H9 (cell line): ENCODE measurements at regions not wholly inside any gene's neighbourhood (a gene's known extent, or its start where the extent isn't known, plus 50 kb on each side); places are given as distances from the start of the nearest gene placed in this dataset.

Source experiments
- DNase-seq: peaks from one replicate; pipeline ENCODE4 v3.0.0-alpha.2; 2017
- H2AFZ ChIP-seq: one replicate; pipeline ENCODE4 v1.6.1; 2013; ENCODE audit warnings: mild to moderate bottlenecking, low read length, control low read depth, moderate library complexity
- H2AK5ac ChIP-seq: 2 replicates; pipeline ENCODE4 v1.6.1; 2013; ENCODE audit warnings: low read length, control low read depth, mixed read lengths; ENCODE audit not compliant: insufficient read length
- H2BK120ac ChIP-seq: one replicate; pipeline ENCODE4 v1.6.1; 2013; ENCODE audit warnings: low read depth, mild to moderate bottlenecking, low read length, control low read depth, inconsistent platforms; ENCODE audit not compliant: poor library complexity, severe bottlenecking
- H2BK12ac ChIP-seq: 2 replicates; pipeline ENCODE4 v1.6.1; 2013; ENCODE audit warnings: low read length, control low read depth, mixed read lengths, low read depth; ENCODE audit not compliant: insufficient read length
- H2BK15ac ChIP-seq: 2 replicates; pipeline ENCODE4 v1.6.1; 2013; ENCODE audit warnings: low read depth, low read length, control low read depth
- H2BK20ac ChIP-seq: one replicate; pipeline ENCODE4 v1.6.1; 2013; ENCODE audit warnings: low read depth, mild to moderate bottlenecking, low read length, control low read depth, inconsistent platforms; ENCODE audit not compliant: poor library complexity, severe bottlenecking
- H2BK5ac ChIP-seq: 2 replicates; pipeline ENCODE4 v1.6.1; 2013; ENCODE audit warnings: low read length, control low read depth, mixed read lengths; ENCODE audit not compliant: insufficient read length
- H3K14ac ChIP-seq: 2 replicates; pipeline ENCODE4 v1.6.1; 2013; ENCODE audit warnings: low read length, control low read depth; ENCODE audit not compliant: insufficient read depth
- H3K18ac ChIP-seq: 2 replicates; pipeline ENCODE4 v1.6.1; 2013; ENCODE audit warnings: low read depth, mild to moderate bottlenecking, mixed read lengths, low read length, control low read depth; ENCODE audit not compliant: insufficient read length
- H3K23ac ChIP-seq: 2 replicates; pipeline ENCODE4 v1.6.1; 2013; ENCODE audit warnings: low read length, control low read depth, mixed read lengths, low read depth; ENCODE audit not compliant: insufficient read length
- H3K23me2 ChIP-seq: 2 replicates; pipeline ENCODE4 v1.6.1; 2013; ENCODE audit warnings: low read depth, mild to moderate bottlenecking, mixed read lengths, low read length, control low read depth; ENCODE audit not compliant: insufficient read length, poor library complexity, severe bottlenecking
- H3K27ac ChIP-seq: 2 replicates; pipeline ENCODE4 v1.5.1; 2013; ENCODE audit warnings: low read length, control low read depth, mixed read lengths, low read depth; ENCODE audit not compliant: insufficient read length
- H3K27me3 ChIP-seq: 2 replicates; pipeline ENCODE4 v1.6.1; 2013; ENCODE audit warnings: low read length, control low read depth, inconsistent platforms; ENCODE audit not compliant: insufficient read depth
- H3K4ac ChIP-seq: 2 replicates; pipeline ENCODE4 v1.6.1; 2013; ENCODE audit warnings: low read depth, mild to moderate bottlenecking, control low read depth, inconsistent platforms, low read length, moderate library complexity
- H3K4me1 ChIP-seq: 2 replicates; pipeline ENCODE4 v1.6.1; 2013; ENCODE audit warnings: low read length, control low read depth, inconsistent platforms; ENCODE audit not compliant: insufficient read depth
- H3K4me2 ChIP-seq: 2 replicates; pipeline ENCODE4 v1.6.1; 2013; ENCODE audit warnings: low read length, control low read depth, mixed read lengths; ENCODE audit not compliant: insufficient read length, insufficient read depth
- H3K56ac ChIP-seq: 2 replicates; pipeline ENCODE4 v1.6.1; 2013; ENCODE audit warnings: low read depth, mild to moderate bottlenecking, mixed read lengths, low read length, control low read depth; ENCODE audit not compliant: insufficient read length
- H3K79me1 ChIP-seq: 2 replicates; pipeline ENCODE4 v1.6.1; 2013; ENCODE audit warnings: low read depth, mild to moderate bottlenecking, moderate library complexity, low read length, control low read depth, inconsistent platforms; ENCODE audit not compliant: insufficient read depth, poor library complexity, severe bottlenecking
- H3K79me2 ChIP-seq: 2 replicates; pipeline ENCODE4 v1.6.1; 2013; ENCODE audit warnings: low read length, control low read depth, inconsistent platforms; ENCODE audit not compliant: insufficient read depth
- H3K9ac ChIP-seq: 2 replicates; pipeline ENCODE4 v1.6.1; 2013; ENCODE audit warnings: low read length, control low read depth, mixed read lengths; ENCODE audit not compliant: insufficient read length; ENCODE audit errors: extremely low read depth
- H3K9me3 ChIP-seq: one replicate; pipeline ENCODE4 v1.6.1; 2013; ENCODE audit warnings: low read depth, low read length, inconsistent platforms; ENCODE audit not compliant: control insufficient read depth
- H3T11ph ChIP-seq: one replicate; pipeline ENCODE4 v1.6.1; 2013; ENCODE audit warnings: mild to moderate bottlenecking, low read length, control low read depth, inconsistent platforms
- H4K20me1 ChIP-seq: one replicate; pipeline ENCODE4 v1.6.1; 2013; ENCODE audit not compliant: control insufficient read depth, insufficient read length, insufficient read depth
- H4K5ac ChIP-seq: 2 replicates; pipeline ENCODE4 v1.6.1; 2013; ENCODE audit warnings: low read depth, mild to moderate bottlenecking, mixed read lengths, low read length, control low read depth; ENCODE audit not compliant: insufficient read length
- H4K8ac ChIP-seq: replicated peaks from 2 replicates; pipeline ENCODE4 v1.6.1; 2013; ENCODE audit warnings: low read length, control low read depth, mixed read lengths, low read depth; ENCODE audit not compliant: insufficient read length
- H4K91ac ChIP-seq: 2 replicates; pipeline ENCODE4 v1.6.1; 2013; ENCODE audit warnings: low read depth, mild to moderate bottlenecking, moderate library complexity, mixed read lengths, low read length, control low read depth; ENCODE audit not compliant: insufficient read length
- H3K27ac Mint-ChIP-seq, 3 experiments: 2 replicates in 2 of 3; 3 replicates in 1 of 3; pipeline ENCODE4 v1.8.0; 2020 to 2021; ENCODE audit warnings: mixed read lengths in 3 of 3, mild to moderate bottlenecking in 1 of 3, moderate library complexity in 1 of 3
- H3K27me3 Mint-ChIP-seq: 2 replicates; pipeline ENCODE4 v1.8.0; 2021; ENCODE audit warnings: low read depth, mild to moderate bottlenecking, moderate library complexity, mixed read lengths
- H3K36me3 Mint-ChIP-seq, 3 experiments: 2 replicates in 2 of 3; 3 replicates in 1 of 3; pipeline ENCODE4 v1.8.0; 2020 to 2021; ENCODE audit warnings: low read depth in 3 of 3, mixed read lengths in 3 of 3; ENCODE audit not compliant: insufficient read depth in 1 of 3
- H3K4me1 Mint-ChIP-seq, 2 experiments: 2 replicates each; pipeline ENCODE4 v1.8.0; 2020; ENCODE audit warnings: mixed read lengths in 2 of 2
- H3K4me3 Mint-ChIP-seq, 2 experiments: 2 replicates in 1 of 2; 3 replicates in 1 of 2; pipeline ENCODE4 v1.8.0; 2020 to 2021; ENCODE audit warnings: mild to moderate bottlenecking in 2 of 2, mixed read lengths in 2 of 2, moderate library complexity in 1 of 2
- H3K9me3 Mint-ChIP-seq, 2 experiments: 2 replicates in 1 of 2; 3 replicates in 1 of 2; pipeline ENCODE4 v1.8.0; 2020; ENCODE audit warnings: mild to moderate bottlenecking in 2 of 2, mixed read lengths in 2 of 2, moderate library complexity in 1 of 2
- WGBS: extraction: QIAGEN DNeasy Blood & Tissue Kit; methylation state at CpG from one replicate; pipeline ENCODE4 v1.1.7; 2013; ENCODE audit warnings: missing lambda C conversion rate, low lambda C conversion rate, mixed read lengths; ENCODE audit not compliant: insufficient read length; ENCODE audit errors: extremely low coverage; 5-methylcytosine and 5-hydroxymethylcytosine counted together
- TF ChIP-seq, protein P1 (sequence below): fragments of 200-600 bp; sonication (generic); conservative IDR thresholded peaks from 3 replicates; pipeline ENCODE4 v1.8.0; 2021; ENCODE audit warnings: antibody characterized with exemption, mild to moderate bottlenecking

DNA sequence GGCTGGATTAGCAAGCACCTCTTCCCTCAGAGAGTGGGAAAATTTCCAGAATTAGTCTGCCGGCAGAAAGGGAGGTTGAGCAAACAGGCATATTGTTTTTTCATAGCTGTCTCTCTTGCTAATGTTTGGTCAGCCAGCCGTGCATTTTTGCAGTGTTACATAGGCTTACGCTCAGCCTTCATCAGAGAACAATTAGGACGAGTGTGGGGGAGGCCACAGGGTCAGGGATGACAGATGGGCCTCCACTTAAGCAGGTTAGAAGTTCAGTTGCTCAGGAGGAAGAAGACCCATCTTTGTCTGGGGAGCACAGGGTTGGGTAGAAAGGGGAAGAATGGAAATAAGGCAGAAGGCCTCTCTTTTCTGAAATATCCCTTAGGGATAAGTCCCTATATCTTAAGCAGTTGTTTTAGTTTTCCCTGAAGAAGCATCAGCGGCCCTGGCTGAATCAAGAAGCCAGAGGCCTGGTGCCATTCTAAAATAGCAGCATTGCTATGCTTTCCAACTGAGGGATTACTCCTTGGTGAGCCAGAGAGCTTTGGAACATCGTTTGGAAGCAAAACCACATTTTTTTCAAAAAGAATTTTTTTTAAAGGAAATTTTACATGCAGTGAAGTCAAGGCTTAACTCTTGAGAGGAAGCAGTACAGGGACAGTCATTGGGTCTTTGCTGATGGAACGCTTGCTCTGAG, 118.8 kb downstream of the SMIM20 start:
- Histone ChIP-seq H4K5ac (no peak overlapping the region), H3K4ac (no peak overlapping the region), H2AFZ (no peak overlapping the region), H2BK5ac (no peak overlapping the region), H4K91ac (no peak overlapping the region), H4K20me1 (no peaks in the 10 kb centered on the region), H3K14ac (no peak overlapping the region), H3K4me1 (peaks cover 3% of the 10 kb centered on the region), H3K79me2 (no peaks in the 10 kb centered on the region), H3T11ph (no peak overlapping the region), H2BK15ac (no peak overlapping the region), H3K79me1 (no peaks in the 10 kb centered on the region), H2BK120ac (no peak overlapping the region), H3K4me2 (no peak overlapping the region), H2BK12ac (no peak overlapping the region), H3K56ac (no peak overlapping the region), H2BK20ac (no peak overlapping the region), H3K27ac (no peak overlapping the region), H3K23me2 (peaks cover 19% of the 10 kb centered on the region), H3K23ac (no peak overlapping the region), H3K27me3 (no peaks in the 10 kb centered on the region), H2AK5ac (peak overlapping the region; percentile 9), H3K18ac (no peak overlapping the region), H3K9me3 (no peaks in the 10 kb centered on the region), H3K9ac (no peak overlapping the region), H4K8ac (no peak overlapping the region)
- no peak overlapping the region for H3K4me3 Mint-ChIP-seq
- WGBS, result no CpG with 5 or more reads among the region's 7 CpGs
- H3K27ac Mint-ChIP-seq, result 0 out of 7 replicates have a peak overlapping the region, but pooled peaks of 1 of the 3 experiments have one; percentile 11
- peaks cover 3 to 12% (median 9%) of the 10 kb centered on the region in 3 experiments; a peak in 6 of 7 replicates for H3K36me3 Mint-ChIP-seq
- TF ChIP-seq, protein P1, sequence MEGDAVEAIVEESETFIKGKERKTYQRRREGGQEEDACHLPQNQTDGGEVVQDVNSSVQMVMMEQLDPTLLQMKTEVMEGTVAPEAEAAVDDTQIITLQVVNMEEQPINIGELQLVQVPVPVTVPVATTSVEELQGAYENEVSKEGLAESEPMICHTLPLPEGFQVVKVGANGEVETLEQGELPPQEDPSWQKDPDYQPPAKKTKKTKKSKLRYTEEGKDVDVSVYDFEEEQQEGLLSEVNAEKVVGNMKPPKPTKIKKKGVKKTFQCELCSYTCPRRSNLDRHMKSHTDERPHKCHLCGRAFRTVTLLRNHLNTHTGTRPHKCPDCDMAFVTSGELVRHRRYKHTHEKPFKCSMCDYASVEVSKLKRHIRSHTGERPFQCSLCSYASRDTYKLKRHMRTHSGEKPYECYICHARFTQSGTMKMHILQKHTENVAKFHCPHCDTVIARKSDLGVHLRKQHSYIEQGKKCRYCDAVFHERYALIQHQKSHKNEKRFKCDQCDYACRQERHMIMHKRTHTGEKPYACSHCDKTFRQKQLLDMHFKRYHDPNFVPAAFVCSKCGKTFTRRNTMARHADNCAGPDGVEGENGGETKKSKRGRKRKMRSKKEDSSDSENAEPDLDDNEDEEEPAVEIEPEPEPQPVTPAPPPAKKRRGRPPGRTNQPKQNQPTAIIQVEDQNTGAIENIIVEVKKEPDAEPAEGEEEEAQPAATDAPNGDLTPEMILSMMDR, result no peak
- peaks cover 32 to 39% of the 10 kb centered on the region in 2 experiments for H3K4me1 Mint-ChIP-seq
- DNase-seq, result no peak
- peaks cover 2% of the 10 kb centered on the region; the same call in 1 of the 2 replicates for H3K27me3 Mint-ChIP-seq
- peaks cover 6 to 8% of the 10 kb centered on the region in 2 experiments for H3K9me3 Mint-ChIP-seq
